ENCODE measurements at regions not wholly inside any gene's neighbourhood (a gene's known extent, or its start where the extent isn't known, plus 50 kb on each side); places are given as distances from the start of the nearest gene placed in this dataset.

DNA sequence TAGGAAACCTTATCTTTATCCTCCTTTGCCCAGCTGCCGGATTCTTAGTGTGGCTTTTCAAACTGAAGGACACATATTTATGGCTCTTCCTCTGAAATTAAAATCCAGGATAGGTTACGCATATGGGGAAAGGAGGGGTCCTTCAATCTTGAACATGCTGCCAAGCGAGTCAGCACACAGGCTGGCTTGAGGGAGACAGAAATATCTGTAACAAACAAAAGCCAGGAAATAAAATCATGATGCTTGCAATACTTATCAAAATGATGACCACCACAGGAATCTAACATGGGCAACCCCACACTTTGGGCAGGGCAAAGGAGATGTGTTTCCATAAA lies 196.4 kb upstream of the LDB2 start:
- ATAC-seq (no peak), DNase-seq (no peak)
- H3K4me1 ChIP-seq, result peaks cover 4 to 30% (median 17%) of the 10 kb centered on the region in 9 donors
- intact Hi-C loops (cut with DNase I), result no loop called here
- TF ChIP-seq, protein P1, sequence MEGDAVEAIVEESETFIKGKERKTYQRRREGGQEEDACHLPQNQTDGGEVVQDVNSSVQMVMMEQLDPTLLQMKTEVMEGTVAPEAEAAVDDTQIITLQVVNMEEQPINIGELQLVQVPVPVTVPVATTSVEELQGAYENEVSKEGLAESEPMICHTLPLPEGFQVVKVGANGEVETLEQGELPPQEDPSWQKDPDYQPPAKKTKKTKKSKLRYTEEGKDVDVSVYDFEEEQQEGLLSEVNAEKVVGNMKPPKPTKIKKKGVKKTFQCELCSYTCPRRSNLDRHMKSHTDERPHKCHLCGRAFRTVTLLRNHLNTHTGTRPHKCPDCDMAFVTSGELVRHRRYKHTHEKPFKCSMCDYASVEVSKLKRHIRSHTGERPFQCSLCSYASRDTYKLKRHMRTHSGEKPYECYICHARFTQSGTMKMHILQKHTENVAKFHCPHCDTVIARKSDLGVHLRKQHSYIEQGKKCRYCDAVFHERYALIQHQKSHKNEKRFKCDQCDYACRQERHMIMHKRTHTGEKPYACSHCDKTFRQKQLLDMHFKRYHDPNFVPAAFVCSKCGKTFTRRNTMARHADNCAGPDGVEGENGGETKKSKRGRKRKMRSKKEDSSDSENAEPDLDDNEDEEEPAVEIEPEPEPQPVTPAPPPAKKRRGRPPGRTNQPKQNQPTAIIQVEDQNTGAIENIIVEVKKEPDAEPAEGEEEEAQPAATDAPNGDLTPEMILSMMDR (IDR thresholded peaks at IDR 0.05), result no peak
- H3K9me3 ChIP-seq, result no peaks in the 10 kb centered on the region
- WGBS, 2 donors, result 33 to 37% methylated on average over 3 of the region's 3 CpGs
- H3K4me3 ChIP-seq, result no peak overlapping the region
- H3K27ac ChIP-seq, result no peak overlapping the region
- H3K27me3 ChIP-seq, result no peaks in the 10 kb centered on the region
- H3K36me3 ChIP-seq, result no peaks in the 10 kb centered on the region

DNA sequence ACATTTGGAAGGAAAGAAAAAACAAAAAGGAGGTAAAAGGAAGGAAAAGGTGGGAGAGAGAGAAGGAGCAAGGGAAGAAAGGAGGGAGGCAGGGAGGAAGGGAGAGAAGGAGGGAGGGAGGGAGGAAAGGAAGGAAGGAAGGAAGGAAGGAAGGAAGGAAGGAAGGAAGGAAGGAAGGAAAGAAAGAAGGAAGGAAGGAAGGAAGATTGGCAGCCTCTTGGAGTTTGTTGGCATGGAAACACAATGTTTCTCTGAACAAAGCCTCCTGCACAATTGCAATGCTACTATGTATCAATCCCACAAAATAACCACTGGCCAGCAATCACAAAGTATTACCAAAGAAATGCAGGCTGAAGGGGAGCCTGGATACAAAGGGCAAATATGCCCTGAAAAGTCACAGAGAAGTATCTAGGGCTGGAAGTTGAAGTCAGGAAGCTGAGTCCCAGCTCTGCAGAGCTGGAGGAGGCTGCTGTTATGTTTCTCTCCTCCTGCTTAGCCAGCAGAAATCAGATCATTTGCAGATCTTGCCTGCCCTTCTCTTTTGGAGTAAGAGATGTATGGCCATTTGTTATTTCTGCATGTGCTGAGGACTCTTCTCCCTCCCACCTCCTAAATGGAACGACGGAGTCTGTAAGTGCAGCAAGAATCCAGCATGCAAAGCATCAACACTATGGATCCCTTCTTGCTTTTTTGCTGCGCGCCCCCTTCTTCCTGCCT lies 195.9 kb upstream of the LDB2 start:
- TF ChIP-seq, protein P1 (IDR thresholded peaks at IDR 0.05), result no peak
- ATAC-seq, result peak in 1 of 8 donors; percentile 25
- intact Hi-C loops (cut with DNase I), result no loop called here
- Histone ChIP-seq H3K27ac (no peak overlapping the region), H3K27me3 (no peaks in the 10 kb centered on the region), H3K4me3 (no peak overlapping the region), H3K36me3 (no peaks in the 10 kb centered on the region), H3K9me3 (no peaks in the 10 kb centered on the region), H3K4me1 (peaks cover 4 to 30% (median 17%) of the 10 kb centered on the region in 9 donors)
- 27 to 31% methylated on average over 4 of the region's 4 CpGs for WGBS, 2 donors
- no peak for DNase-seq

DNA sequence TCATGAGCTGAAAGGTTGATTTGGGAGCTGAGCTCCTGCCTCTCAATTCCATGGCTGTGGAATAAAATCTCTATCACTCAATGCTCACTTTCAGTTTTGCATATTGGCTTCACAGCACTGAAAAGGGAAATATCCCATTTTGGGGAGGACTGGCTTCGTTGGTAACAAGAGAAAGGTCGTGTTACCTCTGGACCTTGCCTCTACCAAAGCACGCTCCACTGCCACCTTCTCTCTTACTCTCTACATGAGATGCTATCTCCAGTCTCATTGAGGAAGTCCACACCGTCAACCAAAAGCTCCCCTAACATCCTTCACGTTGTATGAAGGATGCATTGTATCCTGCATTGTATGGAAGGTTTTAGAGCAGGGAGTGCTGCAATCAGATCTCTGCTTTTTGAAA lies 195.0 kb upstream of the LDB2 start:
- ATAC-seq (peak in 1 of 8 donors; percentile 31), DNase-seq (no peak)
- intact Hi-C loops (cut with DNase I), result no loop called here
- WGBS, 2 donors, result 71 to 72% methylated on average over 5 of the region's 5 CpGs
- TF ChIP-seq, protein P1 (IDR thresholded peaks at IDR 0.05), result no peak
- no peak overlapping the region for H3K4me3 ChIP-seq
- H3K36me3 ChIP-seq, result no peaks in the 10 kb centered on the region
- peaks cover 0 to 5% (median 0%) of the 10 kb centered on the region in 11 donors for H3K9me3 ChIP-seq
- H3K27ac ChIP-seq, result no peak overlapping the region
- no peaks in the 10 kb centered on the region for H3K27me3 ChIP-seq
- H3K4me1 ChIP-seq, result peaks cover 4 to 30% (median 17%) of the 10 kb centered on the region in 9 donors

DNA sequence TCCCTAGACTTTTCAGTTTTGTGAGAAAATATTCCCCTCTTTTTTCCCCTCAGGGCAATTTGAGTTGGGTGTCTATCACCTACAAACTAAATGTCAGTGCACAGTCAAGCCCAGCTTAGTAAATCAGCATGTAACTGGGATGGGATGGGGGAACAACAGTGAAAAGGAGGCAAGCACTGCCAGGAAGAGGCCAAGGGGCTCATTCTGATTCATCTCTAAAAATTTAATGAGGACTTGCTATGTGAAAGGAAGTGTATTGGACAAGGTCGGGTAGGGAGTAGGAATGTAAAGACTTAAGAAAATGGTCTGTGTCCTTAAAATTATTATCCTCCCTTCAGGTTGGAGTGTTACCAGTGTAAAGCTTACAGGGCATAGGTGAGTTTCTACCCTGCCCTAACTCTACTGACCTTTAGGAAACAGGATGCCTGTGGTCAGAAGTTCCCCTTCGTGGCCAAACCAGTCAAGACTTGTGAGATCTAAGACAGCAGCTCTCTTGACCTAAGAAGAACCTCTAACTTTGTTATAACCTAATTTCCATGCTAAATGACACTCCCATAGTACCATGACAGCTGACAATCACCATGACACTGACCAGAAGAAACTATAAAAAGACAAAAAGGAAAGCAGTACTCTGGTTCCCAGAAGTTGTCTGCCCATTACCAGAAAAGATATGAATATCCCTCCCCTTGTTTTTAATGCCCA lies 194.4 kb upstream of the LDB2 start:
- no peaks in the 10 kb centered on the region for H3K36me3 ChIP-seq
- 72 to 74% methylated on average over 2 of the region's 2 CpGs for WGBS, 2 donors
- H3K27ac ChIP-seq, result no peak overlapping the region
- TF ChIP-seq, protein P1 (IDR thresholded peaks at IDR 0.05), result no peak
- DNase-seq (no peak), ATAC-seq (peak in 1 of 8 donors; percentile 14)
- H3K27me3 ChIP-seq, result no peaks in the 10 kb centered on the region
- intact Hi-C loops (cut with DNase I), result no loop called here
- H3K4me3 ChIP-seq, result no peak overlapping the region
- peaks cover 0 to 11% (median 0%) of the 10 kb centered on the region in 11 donors for H3K9me3 ChIP-seq
- peaks cover 4 to 30% (median 17%) of the 10 kb centered on the region in 9 donors for H3K4me1 ChIP-seq

Data from heart right ventricle (tissue), 16 donors.